ENCODE measurements at regions not wholly inside any gene's neighbourhood (a gene's known extent, or its start where the extent isn't known, plus 50 kb on each side); places are given as distances from the start of the nearest gene placed in this dataset.

DNA sequence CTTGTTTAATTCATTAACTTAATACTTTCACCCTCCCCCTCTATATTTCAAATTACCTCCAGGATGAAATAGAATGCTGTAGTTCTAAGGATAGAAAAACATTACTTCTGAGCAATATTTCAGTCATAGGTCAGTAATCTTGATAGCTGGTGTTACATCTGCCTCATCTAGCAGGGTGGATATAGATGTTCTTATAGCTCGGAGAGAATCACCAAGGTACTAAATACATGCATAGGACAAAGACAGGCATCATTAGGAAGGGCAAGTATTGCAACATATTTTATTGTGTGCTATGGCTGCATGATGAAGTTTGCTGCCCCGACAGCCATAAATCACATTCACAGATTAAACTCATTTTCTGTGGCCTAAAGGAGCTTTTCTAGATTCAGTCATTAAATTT, 601.0 kb downstream of the FGF9 start:
- Mint-ChIP-seq H3K27ac (no peak overlapping the region), H3K36me3 (ENCODE audit: low read depth) (no peaks in the 10 kb centered on the region), H3K4me1 (ENCODE audit: low read depth) (no peaks in the 10 kb centered on the region), H3K9me3 (no peaks in the 10 kb centered on the region), H3K4me3 (no peak overlapping the region), H3K27me3 (ENCODE audit: low read depth) (no peaks in the 10 kb centered on the region)

DNA sequence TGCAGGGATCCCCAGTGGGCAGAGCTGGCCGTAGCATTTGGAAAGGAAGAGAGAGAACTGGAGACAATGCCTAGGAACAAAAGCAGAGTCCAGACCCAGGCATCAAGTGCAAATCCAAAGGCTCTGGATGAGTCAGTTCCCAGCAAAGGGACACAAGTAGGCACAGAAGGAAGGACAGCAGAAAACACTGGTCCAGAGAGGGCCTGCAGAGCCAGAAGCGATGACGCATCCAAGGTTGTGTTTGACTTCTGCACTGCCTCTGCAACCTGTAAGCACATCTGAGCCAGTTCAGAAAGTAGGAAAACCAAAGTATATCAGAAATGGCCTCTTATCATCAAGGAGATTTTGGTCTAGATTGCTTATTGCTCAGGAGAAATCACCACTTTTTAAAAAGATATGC, 604.5 kb downstream of the FGF9 start:
- Mint-ChIP-seq H3K4me3 (no peak overlapping the region), H3K36me3 (ENCODE audit: low read depth) (no peaks in the 10 kb centered on the region), H3K27me3 (ENCODE audit: low read depth) (no peaks in the 10 kb centered on the region), H3K9me3 (no peaks in the 10 kb centered on the region), H3K27ac (no peak overlapping the region), H3K4me1 (ENCODE audit: low read depth) (no peaks in the 10 kb centered on the region)

DNA sequence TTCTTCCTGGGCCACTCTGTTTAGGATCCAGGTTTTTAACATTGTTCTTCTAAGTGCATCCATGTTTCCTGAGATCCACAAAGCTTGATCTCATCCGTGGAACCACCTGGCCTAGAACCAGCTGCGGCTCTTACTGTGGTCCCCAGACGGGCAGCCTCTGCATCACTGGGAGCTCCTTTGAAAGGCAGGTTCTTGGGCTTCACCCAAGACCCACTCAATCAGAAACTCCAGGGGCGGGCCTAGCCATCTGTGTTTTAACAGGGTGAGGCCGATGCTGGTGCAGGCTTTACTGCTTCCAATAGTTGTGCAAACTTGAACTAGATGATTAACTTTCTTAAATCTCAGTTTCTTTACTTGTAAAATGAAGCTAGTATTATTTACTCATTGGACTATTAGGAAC, 605.7 kb downstream of the FGF9 start:
- Mint-ChIP-seq H3K4me1 (ENCODE audit: low read depth) (no peaks in the 10 kb centered on the region), H3K9me3 (no peaks in the 10 kb centered on the region), H3K27ac (no peak overlapping the region), H3K27me3 (ENCODE audit: low read depth) (no peaks in the 10 kb centered on the region), H3K4me3 (no peak overlapping the region), H3K36me3 (ENCODE audit: low read depth) (no peaks in the 10 kb centered on the region)

DNA sequence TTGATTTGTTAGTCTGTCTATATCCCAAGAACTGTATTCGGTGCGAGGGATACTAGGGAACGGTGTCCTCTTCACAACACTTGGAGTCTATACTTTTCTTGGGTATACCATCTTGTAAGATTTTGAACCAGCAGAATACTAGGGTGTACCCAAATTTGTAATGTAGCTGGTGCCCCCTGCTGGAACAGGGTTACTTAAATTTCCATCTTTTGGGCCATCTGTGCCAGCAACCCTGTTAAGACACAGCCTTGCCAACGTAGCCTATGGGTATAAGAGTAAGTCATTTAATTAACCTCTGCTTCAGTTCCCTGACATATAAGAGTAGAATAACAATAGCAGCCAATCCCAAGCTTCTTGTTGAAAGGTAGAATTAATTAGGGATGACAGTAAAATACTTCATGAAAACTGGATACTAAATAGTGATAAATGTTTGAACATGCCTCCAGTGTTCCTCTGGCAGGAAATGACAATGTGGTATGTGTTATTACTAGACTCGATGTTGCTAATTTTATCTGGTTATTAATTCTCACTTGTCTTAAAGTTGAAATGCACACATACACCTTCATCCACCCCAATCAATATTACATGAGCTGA, 607.6 kb downstream of the FGF9 start:
- H3K4me3 Mint-ChIP-seq = no peak overlapping the region
- no peaks in the 10 kb centered on the region for H3K36me3 Mint-ChIP-seq (ENCODE audit: low read depth)

DNA sequence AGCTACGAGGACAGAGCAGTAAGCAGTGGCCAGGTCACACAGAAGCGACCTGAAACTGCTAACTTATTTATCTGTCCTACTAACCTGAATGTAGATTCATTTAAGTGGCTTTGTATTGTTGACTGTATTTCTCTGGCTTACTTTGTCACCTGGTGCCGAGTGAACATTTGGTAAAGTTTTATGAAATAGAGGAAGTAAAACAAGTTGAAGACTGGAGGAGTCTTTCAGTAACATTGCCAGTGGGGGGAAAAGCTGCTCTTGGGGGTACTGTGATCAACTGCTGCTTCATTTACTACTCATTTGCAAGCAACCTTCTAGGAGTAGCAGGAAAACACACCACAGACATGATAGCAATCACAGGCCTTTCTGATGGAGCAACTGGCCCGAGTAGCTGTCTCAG, 615.0 kb downstream of the FGF9 start:
- H3K9me3 Mint-ChIP-seq = no peaks in the 10 kb centered on the region
- H3K36me3 Mint-ChIP-seq (ENCODE audit: low read depth) = no peaks in the 10 kb centered on the region
- no peaks in the 10 kb centered on the region for H3K27me3 Mint-ChIP-seq (ENCODE audit: low read depth)

More for the DNA sequence above, 607.6 kb downstream of the FGF9 start:
- Mint-ChIP-seq H3K27ac (no peak overlapping the region), H3K4me1 (ENCODE audit: low read depth) (no peaks in the 10 kb centered on the region), H3K27me3 (ENCODE audit: low read depth) (no peaks in the 10 kb centered on the region), H3K9me3 (no peaks in the 10 kb centered on the region)

DNA sequence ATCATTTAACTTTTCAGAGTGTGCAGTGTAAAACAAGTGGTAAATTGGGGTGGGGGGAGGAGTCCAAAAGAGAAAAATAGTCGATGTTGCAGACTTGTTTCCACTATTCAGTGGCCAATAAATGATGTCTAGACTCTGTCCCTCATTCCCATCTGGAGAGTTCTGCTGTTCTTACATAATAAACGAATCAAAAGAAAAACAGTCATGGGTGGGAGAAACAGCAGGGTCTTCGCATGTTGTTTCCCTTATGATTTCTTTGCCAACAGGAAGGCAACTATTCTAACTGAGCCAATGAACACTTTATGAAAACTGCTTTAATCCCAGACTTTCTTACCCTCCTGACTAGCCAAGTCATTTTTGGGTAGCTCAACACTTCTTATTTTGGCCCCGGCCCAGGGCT, 615.5 kb downstream of the FGF9 start:
- Mint-ChIP-seq H3K4me1 (ENCODE audit: low read depth) (no peaks in the 10 kb centered on the region), H3K27ac (no peak overlapping the region)

More for the DNA sequence above, 615.0 kb downstream of the FGF9 start:
- H3K4me3 Mint-ChIP-seq = no peak overlapping the region
- no peaks in the 10 kb centered on the region for H3K4me1 Mint-ChIP-seq (ENCODE audit: low read depth)
- H3K27ac Mint-ChIP-seq = no peak overlapping the region

DNA sequence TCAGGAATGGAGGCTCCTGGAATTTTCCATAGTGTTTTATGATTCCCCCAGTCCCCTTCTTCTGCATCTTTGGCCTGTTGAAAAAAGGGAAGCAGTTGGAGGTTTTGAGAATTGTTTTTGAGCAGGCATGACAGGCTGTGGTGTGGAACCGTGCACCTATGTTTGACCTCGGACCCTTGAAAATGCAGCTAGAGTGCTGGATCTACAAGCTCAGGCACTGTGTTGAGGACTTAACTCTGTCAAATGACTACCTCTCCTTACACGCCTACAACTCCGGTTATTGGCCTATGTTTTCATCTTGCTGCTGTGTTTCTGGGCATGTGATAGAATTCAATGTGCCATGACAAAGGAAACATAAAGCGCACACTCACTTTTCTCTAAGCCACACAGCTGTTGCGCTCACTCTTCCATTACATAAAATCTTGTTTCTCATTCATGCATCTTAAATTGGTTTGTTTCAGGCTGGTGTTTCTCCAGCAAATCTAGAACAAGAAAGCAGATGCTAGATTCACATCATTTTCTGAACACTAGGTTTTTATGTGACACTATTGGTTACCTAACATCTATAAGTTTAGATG, 616.6 kb downstream of the FGF9 start:
- Mint-ChIP-seq H3K4me3 (no peak overlapping the region), H3K27me3 (ENCODE audit: low read depth) (no peaks in the 10 kb centered on the region), H3K4me1 (ENCODE audit: low read depth) (no peaks in the 10 kb centered on the region)

More for the DNA sequence above, 615.5 kb downstream of the FGF9 start:
- Mint-ChIP-seq H3K9me3 (no peaks in the 10 kb centered on the region), H3K4me3 (no peak overlapping the region), H3K36me3 (ENCODE audit: low read depth) (no peaks in the 10 kb centered on the region), H3K27me3 (ENCODE audit: low read depth) (no peaks in the 10 kb centered on the region)

DNA sequence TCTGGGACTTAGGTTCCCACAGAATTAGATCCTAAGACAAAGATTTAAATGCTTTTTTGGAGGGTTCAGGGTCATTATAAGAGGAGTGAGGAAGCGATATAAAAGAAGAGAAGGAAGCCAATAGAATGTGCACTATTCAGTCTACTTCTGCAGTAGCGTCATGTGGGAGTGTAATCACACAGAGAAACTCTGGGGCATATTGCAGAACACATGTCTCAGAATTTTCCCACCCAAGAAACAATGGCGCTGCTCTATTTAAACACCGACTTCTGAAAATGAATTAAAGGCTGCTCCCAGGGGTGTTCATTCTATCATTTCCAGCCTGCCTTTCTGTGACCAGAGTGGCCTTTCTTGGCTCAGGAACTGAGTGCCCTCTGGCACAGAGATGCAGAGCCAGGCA, 617.6 kb downstream of the FGF9 start:
- Mint-ChIP-seq H3K36me3 (ENCODE audit: low read depth) (no peaks in the 10 kb centered on the region), H3K27ac (no peak overlapping the region)

More for the DNA sequence above, 616.6 kb downstream of the FGF9 start:
- Mint-ChIP-seq H3K9me3 (no peaks in the 10 kb centered on the region), H3K36me3 (ENCODE audit: low read depth) (no peaks in the 10 kb centered on the region), H3K27ac (no peak overlapping the region)

DNA sequence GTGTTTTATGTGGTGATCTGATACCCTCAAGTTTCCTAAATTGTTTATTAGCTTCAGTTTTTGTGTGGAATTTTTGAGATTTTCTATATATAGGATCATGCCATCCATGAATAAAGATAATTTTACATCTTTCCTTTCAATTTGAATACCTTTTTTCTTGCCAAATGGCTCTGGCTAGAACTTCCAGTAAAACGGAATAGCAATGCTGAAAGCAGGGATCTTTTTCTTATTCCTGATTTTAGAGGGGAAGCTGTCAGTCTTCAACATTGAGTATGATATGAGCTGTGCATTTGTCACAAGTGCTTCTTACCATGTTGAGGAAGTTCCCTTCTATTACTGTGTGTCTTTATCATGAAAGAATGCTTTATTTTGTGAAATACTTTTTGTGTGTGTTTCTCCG, 618.8 kb downstream of the FGF9 start:
- Mint-ChIP-seq H3K27me3 (ENCODE audit: low read depth) (no peaks in the 10 kb centered on the region), H3K4me3 (no peak overlapping the region), H3K4me1 (ENCODE audit: low read depth) (no peaks in the 10 kb centered on the region), H3K36me3 (ENCODE audit: low read depth) (no peaks in the 10 kb centered on the region), H3K27ac (no peak overlapping the region), H3K9me3 (no peaks in the 10 kb centered on the region)

More for the DNA sequence above, 617.6 kb downstream of the FGF9 start:
- Mint-ChIP-seq H3K4me1 (ENCODE audit: low read depth) (no peaks in the 10 kb centered on the region), H3K27me3 (ENCODE audit: low read depth) (no peaks in the 10 kb centered on the region), H3K4me3 (no peak overlapping the region), H3K9me3 (no peaks in the 10 kb centered on the region)

DNA sequence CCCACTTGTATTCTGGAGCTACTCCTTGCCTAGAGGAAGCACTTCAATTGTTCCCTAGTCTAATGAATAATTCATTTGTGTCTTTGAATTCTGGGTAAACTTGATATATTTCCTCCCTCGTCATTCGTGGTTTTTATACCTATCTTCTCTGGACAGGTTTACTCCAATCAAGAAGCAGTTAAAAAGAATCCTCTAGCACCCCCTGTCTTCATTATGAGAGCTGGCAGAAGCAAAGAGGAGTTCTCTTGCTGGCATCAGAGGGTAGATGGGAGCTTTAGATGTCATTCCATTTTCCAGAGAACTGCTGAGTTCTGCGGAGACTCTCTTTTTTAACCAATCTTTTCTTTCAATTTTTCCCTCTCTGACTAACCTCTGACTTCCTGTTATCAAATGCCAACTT, 627.7 kb downstream of the FGF9 start:
- Mint-ChIP-seq H3K27me3 (ENCODE audit: low read depth) (no peaks in the 10 kb centered on the region), H3K27ac (no peak overlapping the region)

DNA sequence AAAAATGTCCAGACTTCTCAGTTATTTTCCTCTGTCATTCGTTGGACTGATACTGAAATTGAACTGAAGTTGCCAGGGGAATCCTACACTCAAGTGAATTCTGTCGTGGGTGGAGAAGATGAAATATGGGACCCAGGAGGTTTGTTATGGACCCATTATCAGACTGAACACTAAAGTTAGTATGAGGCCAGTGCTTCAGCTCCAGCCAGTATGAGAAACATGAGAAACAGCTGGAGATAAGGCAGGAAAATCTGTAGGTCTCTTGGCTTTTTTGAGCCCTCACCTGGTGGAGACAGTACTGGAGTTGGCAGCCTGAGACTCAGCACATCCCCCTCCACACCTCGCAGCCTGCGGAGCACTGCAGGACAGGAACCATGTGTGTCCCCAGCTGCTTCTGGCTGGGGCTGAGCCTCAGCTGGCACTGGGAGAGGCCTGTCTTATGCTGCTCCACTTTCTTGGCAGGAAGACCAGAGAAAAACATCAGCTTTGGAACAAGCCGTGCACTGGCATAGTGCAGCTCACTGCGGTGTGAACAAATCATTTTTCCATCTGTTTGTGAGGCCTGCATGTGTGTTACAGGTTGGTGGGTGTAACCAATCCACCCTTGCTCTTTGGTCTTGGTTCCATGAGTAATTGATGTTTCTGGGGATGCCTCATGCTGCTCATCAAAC, 641.0 kb downstream of the FGF9 start:
- H3K4me3 Mint-ChIP-seq = no peak overlapping the region
- H3K27me3 Mint-ChIP-seq (ENCODE audit: low read depth) = no peaks in the 10 kb centered on the region
- no peak overlapping the region for H3K27ac Mint-ChIP-seq
- H3K9me3 Mint-ChIP-seq = peaks cover 9% of the 10 kb centered on the region
- H3K4me1 Mint-ChIP-seq (ENCODE audit: low read depth) = peaks cover 1% of the 10 kb centered on the region
- H3K36me3 Mint-ChIP-seq (ENCODE audit: low read depth) = no peaks in the 10 kb centered on the region

More for the DNA sequence above, 627.7 kb downstream of the FGF9 start:
- Mint-ChIP-seq H3K4me1 (ENCODE audit: low read depth) (no peaks in the 10 kb centered on the region), H3K9me3 (peaks cover 19% of the 10 kb centered on the region), H3K4me3 (no peak overlapping the region), H3K36me3 (ENCODE audit: low read depth) (no peaks in the 10 kb centered on the region)

DNA sequence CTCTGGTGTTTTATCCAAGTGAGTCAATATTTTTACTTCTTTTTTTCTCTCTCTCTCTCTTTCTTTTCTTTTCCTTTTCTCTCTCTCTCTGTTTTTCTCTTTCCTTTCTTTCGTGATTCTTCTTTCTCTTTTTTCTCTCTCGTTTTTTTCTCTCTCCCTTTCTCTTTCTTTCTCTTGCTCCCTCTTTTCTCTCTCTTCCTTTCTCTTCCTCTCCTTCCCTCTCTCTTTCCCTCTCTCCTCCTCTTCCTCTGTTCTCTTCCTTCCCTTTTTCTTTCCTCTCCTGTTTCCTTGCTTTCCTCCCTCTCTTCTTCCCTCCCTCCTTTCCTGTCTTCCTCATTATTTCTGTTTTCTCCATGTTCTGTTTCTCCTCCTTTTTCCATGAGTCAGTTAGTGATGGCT, 641.5 kb downstream of the FGF9 start:
- Mint-ChIP-seq H3K9me3 (peaks cover 7% of the 10 kb centered on the region), H3K4me3 (no peak overlapping the region), H3K36me3 (ENCODE audit: low read depth) (no peaks in the 10 kb centered on the region), H3K4me1 (ENCODE audit: low read depth) (peaks cover 2% of the 10 kb centered on the region), H3K27ac (no peak overlapping the region), H3K27me3 (ENCODE audit: low read depth) (no peaks in the 10 kb centered on the region)

DNA sequence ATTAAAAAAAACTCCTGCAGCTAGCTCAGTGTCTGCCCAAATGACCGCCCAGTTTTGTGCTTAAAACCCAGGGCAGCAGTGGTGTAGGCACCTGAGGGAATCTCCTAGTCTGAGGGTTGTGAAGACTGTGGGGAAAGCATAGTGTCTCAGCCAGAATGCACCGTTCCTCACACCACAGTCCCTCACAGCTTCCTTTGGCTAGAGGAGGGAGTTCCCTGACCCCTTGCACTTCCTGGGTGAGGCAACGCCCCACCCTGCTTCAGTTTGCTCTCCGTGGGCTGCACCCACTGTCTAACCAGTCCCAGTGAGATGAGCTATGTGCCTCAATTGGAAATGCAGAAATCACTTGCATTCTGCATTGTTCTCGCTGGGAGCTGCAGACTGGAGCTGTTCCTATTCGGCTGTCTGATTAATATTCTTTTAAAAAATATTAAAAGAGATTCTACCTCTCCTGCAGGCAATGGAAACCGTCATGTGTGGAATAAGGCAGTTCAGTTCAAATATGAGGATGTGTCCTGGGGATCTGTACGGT, 645.7 kb downstream of the FGF9 start:
- H3K27me3 Mint-ChIP-seq (ENCODE audit: low read depth) = no peaks in the 10 kb centered on the region
- peaks cover 13% of the 10 kb centered on the region for H3K9me3 Mint-ChIP-seq
- no peak overlapping the region for H3K27ac Mint-ChIP-seq
- peaks cover 2% of the 10 kb centered on the region for H3K4me1 Mint-ChIP-seq (ENCODE audit: low read depth)
- H3K36me3 Mint-ChIP-seq (ENCODE audit: low read depth) = no peaks in the 10 kb centered on the region
- H3K4me3 Mint-ChIP-seq = no peak overlapping the region

DNA sequence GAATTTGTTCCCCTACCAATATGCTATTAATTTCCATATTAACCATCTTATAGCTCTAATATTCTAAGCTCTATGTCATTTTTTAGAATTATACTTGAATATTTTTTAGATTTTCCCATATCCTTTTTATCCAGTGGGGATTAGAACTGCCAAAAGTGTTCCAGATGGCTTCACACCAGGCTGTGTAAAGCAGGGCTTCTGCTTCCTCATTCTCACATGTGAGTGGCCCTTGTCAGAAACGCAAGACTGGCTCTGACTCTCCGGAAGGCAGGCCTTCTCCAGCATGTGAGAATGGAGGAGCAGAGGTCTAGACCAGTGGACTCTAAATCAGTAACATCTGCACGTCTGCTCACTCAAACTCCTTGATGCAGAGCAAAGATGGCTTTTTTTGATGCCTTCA, 650.1 kb downstream of the FGF9 start:
- no peak overlapping the region for H3K4me3 Mint-ChIP-seq
- H3K36me3 Mint-ChIP-seq (ENCODE audit: low read depth) = no peaks in the 10 kb centered on the region
- H3K27me3 Mint-ChIP-seq (ENCODE audit: low read depth) = no peaks in the 10 kb centered on the region
- H3K9me3 Mint-ChIP-seq = peaks cover 28% of the 10 kb centered on the region
- peaks cover 2% of the 10 kb centered on the region for H3K4me1 Mint-ChIP-seq (ENCODE audit: low read depth)
- H3K27ac Mint-ChIP-seq = no peak overlapping the region

DNA sequence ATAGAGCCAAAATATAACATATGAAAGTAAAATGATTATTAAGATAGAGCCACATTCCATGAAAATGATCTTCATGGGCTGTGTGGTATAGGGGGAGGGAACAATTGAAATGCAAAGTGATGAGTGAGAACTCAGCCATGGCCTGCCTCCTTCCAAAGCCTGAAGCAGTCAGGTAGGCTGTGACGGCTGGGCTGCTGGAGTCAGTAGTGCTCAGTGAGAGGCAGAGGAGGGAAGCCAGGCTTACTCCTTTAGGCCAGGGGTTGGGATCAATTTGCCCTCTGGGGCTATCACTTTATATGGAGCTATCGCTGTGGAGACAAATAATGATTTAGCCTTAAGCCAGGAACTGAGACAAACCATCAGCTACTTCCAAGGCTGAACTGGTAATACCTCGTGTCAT, 654.9 kb downstream of the FGF9 start:
- Mint-ChIP-seq H3K27me3 (ENCODE audit: low read depth) (no peaks in the 10 kb centered on the region), H3K4me1 (ENCODE audit: low read depth) (no peaks in the 10 kb centered on the region), H3K27ac (no peak overlapping the region), H3K4me3 (no peak overlapping the region), H3K36me3 (ENCODE audit: low read depth) (no peaks in the 10 kb centered on the region), H3K9me3 (peaks cover 16% of the 10 kb centered on the region)
